Right lobe of liver (tissue), 4 donors: ENCODE measurements at regions not wholly inside any gene's neighbourhood (a gene's known extent, or its start where the extent isn't known, plus 50 kb on each side); places are given as distances from the start of the nearest gene placed in this dataset.

Source experiments
- POLR2A ChIP-seq: fragments of 450-650 bp; IDR thresholded peaks from one replicate; pipeline ENCODE4 v1.6.1; 2017; ENCODE audit warnings: antibody characterized with exemption, mild to moderate bottlenecking
- TF ChIP-seq, protein P1 (sequence below), 4 donors: fragments of 200-600 bp in 3 of 4; fragments of 450-650 bp in 1 of 4; IDR thresholded peaks; one replicate each; pipeline versions ENCODE4 v1.5.1 to v1.8.0; 2016 to 2022; ENCODE audit warnings: antibody characterized with exemption in 4 of 4, mild to moderate bottlenecking in 2 of 4
- donor health status: DM: no; HTN: no; CAD: no.
- donor health status: DM: no; HTN: no; CAD: no.
- donor health status: DM: no; HTN: yes; CAD: no.

DNA sequence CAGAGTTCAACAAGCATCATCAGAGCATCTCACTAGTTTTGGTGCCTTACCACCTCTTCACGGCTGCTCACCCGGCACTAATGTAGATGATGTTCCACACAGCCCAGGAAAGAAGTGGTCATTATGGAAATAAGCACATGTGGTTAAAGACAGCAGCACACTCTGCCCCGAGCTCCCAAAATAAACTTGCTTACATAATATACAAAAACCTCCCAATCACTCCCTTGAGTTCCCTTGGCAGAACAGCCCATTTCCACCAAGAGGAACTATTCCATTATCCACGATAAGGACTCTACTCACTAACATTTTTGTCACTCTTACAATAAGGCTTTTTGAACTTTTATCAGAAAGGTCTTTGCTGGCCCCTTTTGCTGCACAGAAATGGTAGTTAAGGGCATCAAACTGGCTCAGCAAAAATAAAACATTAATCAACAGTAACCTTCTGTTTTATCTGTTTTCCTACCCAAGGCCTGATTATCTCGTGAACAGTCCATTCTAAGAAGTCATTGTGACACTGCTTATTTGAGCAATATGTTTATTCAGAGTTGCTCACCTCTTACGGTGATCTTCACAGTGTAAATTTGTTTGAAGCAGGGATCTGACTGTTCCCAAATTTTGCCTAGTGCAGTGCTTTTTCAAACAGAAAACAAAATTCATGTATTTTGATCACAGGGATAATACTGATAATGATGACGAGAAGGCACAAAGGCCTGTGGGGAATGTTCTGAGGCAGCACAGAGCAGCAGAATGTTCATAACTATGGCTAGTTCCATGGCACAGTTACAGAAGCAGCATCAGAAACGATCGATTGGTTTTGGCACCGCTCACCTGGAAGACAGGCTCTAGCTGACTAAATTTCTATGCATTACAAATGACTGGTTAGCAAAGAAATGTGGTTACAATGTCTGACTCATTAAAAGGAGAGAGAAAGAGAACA is 399.8 kb upstream of the PIK3R1 start:
- TF ChIP-seq, protein P1, sequence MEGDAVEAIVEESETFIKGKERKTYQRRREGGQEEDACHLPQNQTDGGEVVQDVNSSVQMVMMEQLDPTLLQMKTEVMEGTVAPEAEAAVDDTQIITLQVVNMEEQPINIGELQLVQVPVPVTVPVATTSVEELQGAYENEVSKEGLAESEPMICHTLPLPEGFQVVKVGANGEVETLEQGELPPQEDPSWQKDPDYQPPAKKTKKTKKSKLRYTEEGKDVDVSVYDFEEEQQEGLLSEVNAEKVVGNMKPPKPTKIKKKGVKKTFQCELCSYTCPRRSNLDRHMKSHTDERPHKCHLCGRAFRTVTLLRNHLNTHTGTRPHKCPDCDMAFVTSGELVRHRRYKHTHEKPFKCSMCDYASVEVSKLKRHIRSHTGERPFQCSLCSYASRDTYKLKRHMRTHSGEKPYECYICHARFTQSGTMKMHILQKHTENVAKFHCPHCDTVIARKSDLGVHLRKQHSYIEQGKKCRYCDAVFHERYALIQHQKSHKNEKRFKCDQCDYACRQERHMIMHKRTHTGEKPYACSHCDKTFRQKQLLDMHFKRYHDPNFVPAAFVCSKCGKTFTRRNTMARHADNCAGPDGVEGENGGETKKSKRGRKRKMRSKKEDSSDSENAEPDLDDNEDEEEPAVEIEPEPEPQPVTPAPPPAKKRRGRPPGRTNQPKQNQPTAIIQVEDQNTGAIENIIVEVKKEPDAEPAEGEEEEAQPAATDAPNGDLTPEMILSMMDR (IDR thresholded peaks at IDR 0.05), result peak in 1 of 4 donors; percentile 10
- TF ChIP-seq POLR2A, result peak; percentile 53
